NOMO-1 treated with dmso at 0.1 percent for 144 hours (cell line): ENCODE measurements at regions not wholly inside any gene's neighbourhood (a gene's known extent, or its start where the extent isn't known, plus 50 kb on each side); places are given as distances from the start of the nearest gene placed in this dataset.
"Not testable (repeated sequence)": the region's sequence is repeated elsewhere in the genome, so short reads cannot be mapped to it uniquely, and the experiment has no call there.

Experiments used
- DNase-seq: peaks from one replicate; lab custom pipeline; 2025; ENCODE audit not compliant: unreplicated experiment; lab: John Stamatoyannopoulos, UW

- no peak for DNase-seq
Measured at GRCh38 chr4:33072298-33073089, 2352.3 kb downstream of the PCDH7 start.

- DNase-seq: no peak
Measured at GRCh38 chr4:33073811-33074210, 2353.6 kb downstream of the PCDH7 start.

DNA sequence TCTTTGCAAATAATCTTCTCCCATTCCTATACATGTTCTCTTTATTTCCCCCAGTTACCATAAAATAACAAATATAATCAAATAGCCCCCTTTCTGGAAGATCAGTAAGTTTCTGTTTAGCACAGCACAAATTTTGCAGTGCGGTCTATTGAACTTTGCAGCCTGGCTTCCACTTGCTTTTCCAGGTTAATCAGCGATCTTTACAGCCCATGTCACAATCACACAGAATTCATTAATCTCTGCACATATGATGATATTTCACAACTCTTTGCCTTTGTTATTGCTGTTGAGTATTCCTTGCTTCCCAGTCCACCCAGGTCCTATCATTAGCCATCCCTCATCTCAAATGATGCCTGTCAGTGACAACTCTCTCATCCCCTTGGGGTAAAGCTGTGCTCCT, 2358.0 kb downstream of the PCDH7 start:
- no peak for DNase-seq

- DNase-seq: no peak
Measured at GRCh38 chr4:33080275-33080674, 2360.1 kb downstream of the PCDH7 start.

- DNase-seq: no peak
Measured at GRCh38 chr4:33085709-33086108, 2365.5 kb downstream of the PCDH7 start.

DNA sequence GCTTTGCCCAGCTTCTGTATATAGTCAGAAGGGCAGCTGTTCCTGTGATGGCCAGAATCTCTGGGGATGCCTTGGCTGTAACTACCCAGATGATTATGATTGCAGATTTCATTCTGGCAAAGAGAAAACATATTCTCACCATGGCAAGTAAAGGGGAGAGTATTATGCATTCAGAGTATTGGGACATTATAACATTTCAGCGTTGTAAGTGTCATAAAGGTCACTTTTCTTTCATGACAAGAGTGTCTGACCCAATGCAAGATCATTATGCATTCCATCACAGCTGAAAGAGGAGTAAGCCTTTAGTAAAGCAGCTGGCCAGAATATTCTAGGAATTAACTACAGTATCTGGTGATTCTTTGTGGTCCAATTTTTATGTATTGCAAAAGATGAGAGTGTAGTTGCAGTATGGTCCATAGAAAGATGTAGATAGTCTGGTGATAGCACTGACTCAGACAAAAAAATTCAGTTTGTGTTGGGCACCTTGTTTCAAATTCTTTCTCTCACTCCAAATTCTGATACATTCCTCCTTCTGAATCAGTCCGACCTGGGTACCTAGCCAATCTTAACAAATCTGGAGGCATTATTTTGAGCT, 2366.3 kb downstream of the PCDH7 start:
- DNase-seq: no peak

DNA sequence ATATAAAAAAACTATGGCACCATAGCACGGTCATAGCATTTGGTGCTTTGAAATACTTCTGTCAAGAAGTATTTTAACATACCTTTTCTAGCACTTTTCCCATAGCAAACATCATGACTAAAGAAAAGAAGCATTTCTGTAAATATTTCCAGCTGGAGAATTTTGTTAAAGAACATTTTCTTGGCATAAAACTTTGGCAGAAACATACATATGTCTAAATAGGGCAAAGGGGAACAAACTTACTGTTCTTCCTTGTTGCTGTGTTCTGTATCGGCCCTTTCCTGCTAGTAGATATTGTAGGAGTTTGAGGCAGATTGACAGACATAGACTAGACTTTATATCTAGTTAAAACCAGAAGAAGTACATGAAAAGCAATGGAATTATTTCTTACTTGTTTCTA, 2368.5 kb downstream of the PCDH7 start:
- DNase-seq: no peak

- DNase-seq: no peak
Measured at GRCh38 chr4:33090910-33091309, 2370.7 kb downstream of the PCDH7 start.

DNA sequence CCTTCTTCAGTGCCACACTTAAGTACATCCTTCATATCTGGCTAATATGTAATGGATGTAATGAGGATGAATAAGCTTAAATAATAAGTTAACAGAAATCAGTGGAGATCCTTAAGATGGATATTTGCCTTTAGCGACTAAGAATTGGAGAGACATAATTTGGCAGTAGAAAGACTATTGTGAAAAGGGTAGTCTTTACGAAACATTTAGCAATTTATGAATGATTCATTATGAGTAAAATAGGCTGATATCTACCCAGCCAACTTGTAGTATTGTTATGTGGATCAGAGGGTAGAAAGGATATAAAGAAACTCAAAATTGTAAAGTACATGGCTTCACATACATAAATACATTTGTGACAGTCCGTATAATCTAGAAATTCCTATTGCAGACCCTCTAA, 2371.8 kb downstream of the PCDH7 start:
- DNase-seq: no peak

DNA sequence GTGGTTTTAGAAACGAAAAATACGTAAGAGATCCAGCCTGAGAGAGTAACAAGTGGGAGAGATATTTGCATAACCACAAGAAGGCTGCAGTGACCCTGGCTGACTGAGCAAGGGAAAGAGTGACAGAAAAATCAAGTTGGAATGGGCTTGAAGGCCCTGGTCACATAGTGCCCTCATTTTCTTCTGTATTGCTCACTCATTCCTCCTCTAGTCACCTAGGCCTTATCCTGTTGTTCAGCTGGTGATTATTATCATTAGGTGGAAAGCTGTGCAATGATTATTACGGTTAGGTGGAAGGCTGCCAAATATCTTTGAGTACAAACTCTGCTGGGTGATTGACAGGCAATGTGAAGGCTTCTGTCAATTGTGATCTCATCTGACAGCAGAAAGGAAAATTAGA, 2384.1 kb downstream of the PCDH7 start:
- DNase-seq: no peak

GRCh38 chr4:33107814-33108213, 2387.6 kb downstream of the PCDH7 start:
- no peak for DNase-seq

DNA sequence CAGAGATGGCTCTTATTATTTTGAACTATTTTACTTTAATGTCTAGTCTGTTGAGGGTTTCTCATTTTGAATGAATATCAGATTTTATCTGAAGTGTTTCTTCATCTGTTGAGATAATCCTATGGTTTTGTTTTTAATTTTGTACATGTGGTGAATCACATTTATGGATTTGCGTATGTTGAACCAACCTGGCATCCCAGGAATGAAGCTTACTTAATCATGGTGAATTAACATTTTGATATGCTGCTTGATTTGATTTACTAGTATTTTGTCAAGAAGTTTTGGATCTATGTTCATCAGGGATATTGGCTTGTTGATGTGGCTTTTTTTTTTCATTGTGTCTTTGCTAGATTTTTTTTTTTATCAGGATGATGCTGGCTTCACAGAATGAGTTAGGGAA, 2390.9 kb downstream of the PCDH7 start:
- no peak for DNase-seq

DNA sequence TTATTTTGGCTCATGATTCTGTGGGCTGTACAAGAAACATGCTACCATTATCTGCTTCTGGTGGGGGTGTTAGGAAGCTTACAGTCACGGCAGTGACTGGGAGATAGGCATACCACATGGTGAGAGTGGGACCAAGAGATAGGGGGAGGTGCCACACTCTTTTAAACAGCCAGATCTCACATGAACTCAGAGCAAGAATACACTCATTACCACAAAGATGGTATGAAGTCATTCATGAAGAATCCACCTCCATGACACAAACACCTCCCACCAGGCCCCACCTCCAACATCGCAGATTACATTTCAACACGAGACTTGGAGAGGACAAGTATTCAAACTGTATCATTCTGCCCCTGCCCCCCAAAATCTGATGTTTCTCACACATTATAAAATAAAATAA, 2396.7 kb downstream of the PCDH7 start:
- DNase-seq: no peak

- no peak for DNase-seq
Measured at GRCh38 chr4:33126002-33126401, 2405.8 kb downstream of the PCDH7 start.

- DNase-seq: not testable (repeated sequence)
Measured at GRCh38 chr4:33130662-33131061, 2410.5 kb downstream of the PCDH7 start.

DNA sequence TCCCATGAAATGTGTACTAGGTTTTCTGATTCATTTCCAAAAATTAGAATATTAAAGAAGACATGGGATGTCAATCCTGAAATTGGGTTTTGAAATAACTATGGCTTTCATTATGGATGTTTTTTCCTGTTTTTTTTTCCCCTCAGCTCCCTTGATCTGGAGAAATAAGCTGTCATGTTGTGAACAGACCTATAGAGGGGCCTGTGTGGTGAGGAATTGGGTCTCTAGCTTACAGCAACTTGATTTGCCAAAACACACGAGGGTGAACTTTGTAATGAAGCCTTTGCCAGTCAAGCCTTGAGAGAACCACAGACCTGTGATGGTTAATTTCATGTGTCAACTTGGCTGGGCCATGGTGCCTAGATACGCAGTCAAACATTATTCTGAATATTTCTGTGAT, 2413.6 kb downstream of the PCDH7 start:
- no peak for DNase-seq

- no peak for DNase-seq
Measured at GRCh38 chr4:33134366-33134765, 2414.2 kb downstream of the PCDH7 start.

GRCh38 chr4:33149658-33150524, 2429.7 kb downstream of the PCDH7 start:
- DNase-seq: no peak

GRCh38 chr4:33150525-33150910, 2430.3 kb downstream of the PCDH7 start:
- no peak for DNase-seq

DNA sequence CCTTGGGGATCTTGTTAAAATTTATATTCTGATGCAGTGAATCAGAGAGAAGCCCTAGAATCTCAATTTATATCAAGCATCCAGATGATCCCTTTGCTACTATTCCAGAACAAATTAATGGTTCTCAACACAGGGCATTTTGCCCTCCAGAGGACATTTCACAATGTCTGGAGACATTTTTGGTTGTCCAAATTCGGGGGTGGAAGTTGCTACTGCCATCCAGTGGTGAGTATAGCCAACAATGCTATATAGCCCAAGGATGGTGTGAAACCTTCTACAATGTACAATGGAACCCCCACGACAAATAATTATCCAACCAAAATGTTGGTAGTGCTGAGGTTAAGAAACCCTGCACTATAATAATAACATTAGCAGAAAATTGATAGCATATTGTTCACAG, 2440.0 kb downstream of the PCDH7 start:
- no peak for DNase-seq

DNA sequence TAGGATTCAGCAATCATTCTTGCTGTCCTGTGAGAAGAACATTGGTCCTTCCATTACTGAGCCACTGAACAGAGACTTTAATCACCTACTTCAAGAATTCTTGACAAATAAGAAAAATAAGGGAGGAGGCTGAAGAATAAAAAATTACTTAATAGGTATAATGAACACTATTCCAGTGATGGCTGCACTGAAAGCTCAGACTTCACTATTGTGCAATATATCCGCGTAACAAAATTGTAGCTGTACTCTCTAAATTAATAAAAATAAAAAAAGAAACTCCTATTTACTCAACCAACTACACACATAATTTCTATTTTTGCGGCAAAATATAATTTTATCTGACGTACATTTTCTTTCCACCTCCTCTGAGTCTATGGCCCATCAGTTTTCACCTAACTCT, 2441.0 kb downstream of the PCDH7 start:
- DNase-seq: no peak

GRCh38 chr4:33162122-33162521, 2442.0 kb downstream of the PCDH7 start:
- DNase-seq: no peak
